NCI-H2029 treated with DMSO at 0.1 percent for 48 hours (cell line): ENCODE measurements at regions not wholly inside any gene's neighbourhood (a gene's known extent, or its start where the extent isn't known, plus 50 kb on each side); places are given as distances from the start of the nearest gene placed in this dataset.

Source experiments
- DNase-seq: peaks from one replicate; lab custom pipeline; 2025; lab: John Stamatoyannopoulos, UW

- no peak for DNase-seq
Measured at GRCh38 chr6:142682985-142683384, 262.0 kb downstream of the HIVEP2 start.

DNA sequence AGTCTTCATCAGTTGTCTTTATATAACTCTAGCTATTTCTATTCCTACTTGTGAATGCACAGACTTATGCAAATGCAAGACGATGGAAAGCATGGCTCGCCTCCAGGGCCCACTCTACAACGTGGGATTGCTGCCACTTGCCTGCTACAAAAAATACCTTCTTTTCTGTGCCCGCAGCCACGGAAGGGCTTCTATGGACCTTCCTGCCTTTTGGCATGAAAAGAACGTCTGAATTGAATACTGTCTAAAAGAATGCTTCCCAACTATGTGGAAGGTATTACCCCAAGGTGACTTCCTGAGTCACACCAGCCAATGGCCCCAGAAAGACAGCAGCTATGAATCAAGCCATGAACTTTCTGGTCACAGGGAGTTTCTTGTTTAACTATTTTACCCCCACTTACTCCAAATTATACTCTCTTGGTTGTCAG, 261.2 kb downstream of the HIVEP2 start:
- no peak for DNase-seq

DNA sequence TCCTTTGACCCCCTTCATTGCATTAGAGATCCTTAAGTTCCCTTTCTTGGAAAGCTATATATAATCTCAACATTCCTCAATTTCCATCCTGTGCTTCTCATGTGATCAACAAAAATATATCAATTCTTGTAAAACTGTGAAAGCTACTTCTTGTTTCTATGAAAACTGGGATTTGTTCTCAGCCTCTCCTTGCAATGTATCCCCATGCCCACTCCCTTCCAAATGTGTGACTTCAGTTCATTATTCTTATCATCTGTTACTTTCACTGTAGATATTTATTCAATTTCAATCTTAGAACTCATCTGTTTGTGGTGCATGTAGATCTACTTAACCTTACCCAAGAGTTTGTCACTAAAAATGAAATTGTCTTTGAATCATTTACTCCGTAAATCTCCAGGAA, 260.6 kb downstream of the HIVEP2 start:
- DNase-seq: no peak

- DNase-seq: no peak
Measured at GRCh38 chr6:142685852-142686506, 259.0 kb downstream of the HIVEP2 start.

DNA sequence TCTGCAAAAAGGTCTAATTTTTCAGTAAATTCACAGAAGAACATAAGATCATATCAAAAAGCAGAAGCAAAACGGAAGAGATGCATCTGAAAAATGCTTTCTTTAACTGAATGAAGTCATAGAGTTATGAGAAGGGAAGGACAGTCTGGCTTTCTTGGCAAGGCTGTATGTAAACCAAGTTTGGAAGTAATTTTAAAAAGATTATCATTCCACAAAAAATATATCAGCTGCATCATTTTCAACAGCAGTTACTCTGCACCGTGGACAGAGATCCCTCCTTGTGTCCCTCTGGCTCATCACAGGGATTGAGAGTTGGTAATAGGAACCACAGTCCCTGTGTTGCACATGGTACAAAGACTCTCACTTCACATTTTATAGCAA, 258.5 kb downstream of the HIVEP2 start:
- no peak for DNase-seq

DNA sequence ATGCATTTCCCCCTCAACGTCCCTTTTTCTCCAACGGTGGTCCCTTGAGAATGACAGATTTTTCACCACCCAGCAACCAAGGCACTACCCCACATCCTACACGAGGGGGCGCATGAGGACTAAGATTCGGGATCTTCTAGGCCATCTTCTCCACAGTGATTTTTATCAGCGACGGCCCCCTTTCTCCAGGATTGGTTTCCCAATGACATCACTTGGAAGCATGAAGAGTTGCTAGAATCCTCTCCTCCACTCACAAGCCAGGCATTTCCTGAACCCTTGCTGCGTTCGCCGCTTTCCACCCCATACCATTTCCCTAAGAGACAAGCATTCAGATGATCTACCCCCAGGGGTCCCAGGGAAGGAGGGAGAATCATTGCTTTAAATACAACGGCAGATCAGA, 252.0 kb downstream of the HIVEP2 start:
- DNase-seq: peak; percentile 12

GRCh38 chr6:142693441-142693840, 251.5 kb downstream of the HIVEP2 start:
- DNase-seq: no peak

GRCh38 chr6:142694054-142694453, 250.9 kb downstream of the HIVEP2 start:
- no peak for DNase-seq

DNA sequence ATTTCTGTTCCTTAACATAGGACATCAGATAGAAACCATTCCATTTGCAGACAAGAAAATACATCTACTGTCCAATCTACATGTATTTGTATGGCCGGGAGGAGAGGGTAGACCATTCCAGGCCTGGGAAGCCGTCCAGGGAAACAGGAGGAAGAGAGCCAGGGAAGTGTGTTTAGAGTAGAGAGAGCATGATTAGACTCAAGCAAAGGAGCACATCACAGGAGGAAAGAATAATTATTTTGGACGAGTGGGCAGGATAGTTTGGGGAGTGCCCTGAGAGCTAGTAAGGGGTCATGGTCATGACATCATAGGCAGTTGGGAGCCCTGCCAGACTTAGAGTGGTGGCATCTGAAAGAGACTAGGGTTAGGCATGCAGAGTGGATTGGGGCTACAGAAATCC, 250.0 kb downstream of the HIVEP2 start:
- no peak for DNase-seq

DNA sequence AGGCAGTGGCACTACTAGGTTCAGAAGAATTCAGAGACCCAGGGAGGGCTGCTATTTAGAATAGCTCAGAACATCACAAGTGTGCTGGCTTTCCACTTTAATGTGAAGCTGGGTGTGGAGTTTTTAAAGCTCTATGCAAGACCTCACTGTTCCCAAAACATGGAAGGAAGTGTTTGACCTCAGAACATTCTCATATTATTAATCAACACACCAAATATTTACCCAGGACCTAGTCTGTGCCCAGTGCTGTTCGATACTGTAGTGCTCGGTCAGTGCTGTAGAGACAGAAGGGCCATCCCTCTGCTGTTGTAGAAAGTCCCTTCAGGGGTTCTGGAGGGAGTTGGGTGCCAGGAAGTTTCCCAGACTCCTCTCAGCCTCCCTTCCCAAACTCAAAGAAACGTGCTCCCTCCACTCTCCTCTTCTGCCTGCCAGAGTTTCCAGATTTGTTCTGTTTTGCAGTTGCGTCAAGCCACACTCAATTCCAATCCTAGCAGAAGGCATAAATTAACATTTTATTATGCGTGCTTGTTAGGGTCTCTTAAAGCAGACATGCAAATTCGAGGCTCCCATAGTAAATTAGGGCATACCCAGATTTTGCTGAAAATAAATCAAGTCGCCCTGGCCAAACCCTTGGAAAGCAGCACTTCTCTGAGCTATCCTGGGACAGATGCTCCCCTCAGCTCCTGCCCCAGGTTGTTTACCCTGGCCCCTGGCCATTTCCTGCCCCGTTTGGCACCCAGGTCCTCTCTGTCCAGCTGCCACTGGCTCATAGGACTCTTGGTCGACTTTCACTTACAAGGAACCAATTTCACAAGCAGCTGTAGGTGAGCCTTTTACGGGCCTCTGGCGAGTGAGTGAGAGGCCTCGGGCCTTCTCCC, 248.6 kb downstream of the HIVEP2 start:
- DNase-seq: no peak

GRCh38 chr6:142697001-142697335, 248.0 kb downstream of the HIVEP2 start:
- no peak for DNase-seq

- no peak for DNase-seq
Measured at GRCh38 chr6:142697922-142698321, 247.1 kb downstream of the HIVEP2 start.

- DNase-seq: no peak
Measured at GRCh38 chr6:142698751-142699150, 246.2 kb downstream of the HIVEP2 start.

GRCh38 chr6:142699391-142699790, 245.6 kb downstream of the HIVEP2 start:
- no peak for DNase-seq

DNA sequence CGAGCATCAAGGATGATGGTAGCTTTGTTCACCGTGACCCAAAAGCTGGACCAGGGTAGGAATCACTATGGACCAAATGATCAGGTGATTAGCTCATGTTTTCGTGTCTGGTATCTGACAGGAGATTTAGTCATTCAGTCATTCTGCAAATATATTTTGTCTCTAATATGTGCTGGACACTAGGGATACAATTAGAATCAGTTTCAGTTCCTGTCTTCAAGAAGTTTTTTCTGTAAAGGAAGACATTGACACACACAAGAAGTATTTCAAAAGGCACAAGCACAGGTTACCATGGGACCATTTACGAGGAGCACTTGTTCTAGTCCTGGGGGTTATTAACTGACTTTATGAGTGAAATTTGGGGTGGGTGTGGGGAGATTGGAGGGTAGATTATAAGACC, 244.9 kb downstream of the HIVEP2 start:
- DNase-seq: no peak

- DNase-seq: no peak
Measured at GRCh38 chr6:142700671-142701312, 244.2 kb downstream of the HIVEP2 start.
